Cardiac fibroblast (primary cell): ENCODE measurements at regions not wholly inside any gene's neighbourhood (a gene's known extent, or its start where the extent isn't known, plus 50 kb on each side); places are given as distances from the start of the nearest gene placed in this dataset.

Source experiments
- DNase-seq, 2 donors: peaks; one replicate each; pipeline versions ENCODE4 v3.0.0 to v3.0.0-alpha.2; 2010; ENCODE audit warnings: low read depth in 2 of 2
- H3K4me3 ChIP-seq, 2 donors: replicated peaks in 1 of 2; 1 replicate in 1 of 2; 2 replicates in 1 of 2; pipeline ENCODE4 v1.5.1; 2011; ENCODE audit warnings: low read depth in 2 of 2, low read length in 2 of 2, mild to moderate bottlenecking in 2 of 2, moderate library complexity in 1 of 2
- TF ChIP-seq, protein P1 (sequence below): IDR thresholded peaks from one replicate; pipeline ENCODE4 v1.5.1; 2011; ENCODE audit warnings: low read depth, mild to moderate bottlenecking, low read length, inconsistent platforms

DNA sequence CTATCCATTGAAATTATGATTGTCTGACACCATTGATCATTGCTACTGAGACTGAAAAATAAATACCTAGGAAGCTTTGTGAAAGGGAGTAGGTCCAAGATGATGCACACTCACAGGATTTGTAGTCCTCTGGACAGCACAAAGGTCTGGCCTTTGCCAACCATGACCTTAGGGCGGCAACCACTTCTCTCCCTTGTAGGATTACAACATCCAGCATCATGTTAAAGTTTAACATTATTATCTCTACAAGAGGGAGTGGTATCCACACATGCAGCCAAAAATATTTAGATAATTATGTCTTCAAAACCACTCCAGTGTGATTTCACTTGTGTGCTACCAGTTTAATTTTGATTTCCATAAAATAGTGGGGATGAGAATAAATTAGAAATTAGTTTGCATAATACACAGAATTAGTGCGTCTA lies 51.1 kb upstream of the NHSL1 start:
- no peak overlapping the region for H3K4me3 ChIP-seq
- no peak for DNase-seq
- TF ChIP-seq, protein P1, sequence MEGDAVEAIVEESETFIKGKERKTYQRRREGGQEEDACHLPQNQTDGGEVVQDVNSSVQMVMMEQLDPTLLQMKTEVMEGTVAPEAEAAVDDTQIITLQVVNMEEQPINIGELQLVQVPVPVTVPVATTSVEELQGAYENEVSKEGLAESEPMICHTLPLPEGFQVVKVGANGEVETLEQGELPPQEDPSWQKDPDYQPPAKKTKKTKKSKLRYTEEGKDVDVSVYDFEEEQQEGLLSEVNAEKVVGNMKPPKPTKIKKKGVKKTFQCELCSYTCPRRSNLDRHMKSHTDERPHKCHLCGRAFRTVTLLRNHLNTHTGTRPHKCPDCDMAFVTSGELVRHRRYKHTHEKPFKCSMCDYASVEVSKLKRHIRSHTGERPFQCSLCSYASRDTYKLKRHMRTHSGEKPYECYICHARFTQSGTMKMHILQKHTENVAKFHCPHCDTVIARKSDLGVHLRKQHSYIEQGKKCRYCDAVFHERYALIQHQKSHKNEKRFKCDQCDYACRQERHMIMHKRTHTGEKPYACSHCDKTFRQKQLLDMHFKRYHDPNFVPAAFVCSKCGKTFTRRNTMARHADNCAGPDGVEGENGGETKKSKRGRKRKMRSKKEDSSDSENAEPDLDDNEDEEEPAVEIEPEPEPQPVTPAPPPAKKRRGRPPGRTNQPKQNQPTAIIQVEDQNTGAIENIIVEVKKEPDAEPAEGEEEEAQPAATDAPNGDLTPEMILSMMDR = no peak

DNA sequence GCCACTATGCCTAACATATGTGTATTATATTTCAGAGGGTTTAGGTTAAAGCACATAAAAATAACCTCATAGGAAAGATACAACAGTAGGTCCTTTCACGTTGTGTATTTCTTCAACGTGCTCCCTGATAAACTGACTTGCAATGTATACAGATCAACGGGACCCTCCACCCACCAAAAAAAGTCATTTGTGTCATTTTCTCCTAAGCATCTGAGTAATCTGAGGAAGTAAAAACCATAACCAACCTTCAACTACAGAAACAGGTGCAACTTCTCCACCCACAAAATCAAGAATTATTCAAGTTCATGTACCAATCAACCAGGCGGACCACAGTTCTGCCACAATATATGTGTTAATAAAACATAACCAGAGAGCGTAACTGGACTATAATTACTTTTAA lies 54.9 kb upstream of the NHSL1 start:
- no peak for DNase-seq
- no peak overlapping the region for H3K4me3 ChIP-seq
- TF ChIP-seq, protein P1 = no peak

DNA sequence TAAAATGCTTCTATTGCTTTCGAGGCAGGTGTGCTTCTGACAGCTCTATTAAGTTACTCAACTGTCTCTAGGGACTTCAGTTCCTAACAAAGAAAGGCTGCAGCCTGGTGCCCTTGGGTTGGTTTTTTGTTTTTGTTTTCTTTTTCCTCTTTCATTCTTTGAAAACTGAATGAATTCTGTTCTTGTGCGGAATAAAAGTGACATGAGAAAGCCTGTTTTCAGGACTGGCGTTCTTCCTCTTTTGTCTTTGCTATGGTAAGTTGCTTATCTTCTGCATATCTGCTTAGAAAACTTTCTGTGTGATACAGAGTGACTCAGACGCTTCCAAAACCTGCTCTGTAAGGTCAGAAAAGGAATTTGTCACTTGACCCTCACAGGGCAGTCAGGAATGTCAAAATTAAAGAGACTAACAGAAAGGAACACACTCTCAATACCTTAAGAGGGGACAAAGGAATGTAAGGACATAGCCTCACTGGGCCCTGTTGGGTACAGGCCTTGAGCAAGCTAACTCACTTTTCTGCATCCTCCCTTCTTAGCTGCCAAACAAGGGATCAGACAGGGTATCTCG lies 56.2 kb upstream of the NHSL1 start:
- peak in 1 of 2 donors; percentile 52 for DNase-seq
- TF ChIP-seq, protein P1 = no peak

DNA sequence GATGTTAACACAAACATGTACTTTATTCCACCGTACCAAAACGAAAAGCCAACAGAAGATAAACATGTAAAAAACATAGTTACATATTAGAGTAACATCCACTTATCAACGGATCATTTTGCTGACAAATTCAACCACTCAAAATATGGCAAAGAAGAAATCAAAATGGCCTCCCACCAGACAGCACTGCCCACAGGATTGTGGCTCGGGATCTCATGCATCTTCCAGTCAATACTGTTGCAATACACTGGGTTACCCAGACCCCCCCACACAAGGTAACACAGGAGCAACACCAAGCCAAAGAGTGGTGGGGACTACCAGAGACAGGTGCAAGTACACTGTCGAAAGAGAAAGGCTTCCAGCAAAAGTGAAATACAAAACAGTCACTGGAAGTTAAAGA lies 57.9 kb upstream of the NHSL1 start:
- no peak for DNase-seq
- H3K4me3 ChIP-seq = no peak overlapping the region
- TF ChIP-seq, protein P1 = no peak

More for the DNA sequence above, 56.2 kb upstream of the NHSL1 start:
- H3K4me3 ChIP-seq = no peak overlapping the region

DNA sequence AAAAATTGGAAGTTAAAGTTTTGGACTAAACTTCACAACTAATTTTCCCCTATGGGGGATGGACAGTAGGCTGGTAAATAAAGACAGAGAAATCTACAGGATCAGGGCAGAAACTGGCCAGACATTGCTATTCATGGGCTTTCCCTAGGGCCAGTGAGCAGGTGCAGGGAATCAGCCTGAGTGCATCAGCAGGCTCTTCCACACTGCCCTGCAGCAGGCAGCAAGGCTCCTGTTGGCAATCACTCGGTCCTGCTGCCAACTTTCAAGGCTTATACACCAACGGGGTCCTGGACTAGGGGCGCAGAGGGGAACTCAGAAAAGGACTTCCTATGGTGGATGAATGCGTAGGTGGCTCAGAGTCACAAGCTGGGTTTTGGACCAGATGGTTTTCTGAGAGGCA lies 59.8 kb upstream of the NHSL1 start:
- no peak for DNase-seq
- H3K4me3 ChIP-seq = no peak overlapping the region
- TF ChIP-seq, protein P1 = no peak

DNA sequence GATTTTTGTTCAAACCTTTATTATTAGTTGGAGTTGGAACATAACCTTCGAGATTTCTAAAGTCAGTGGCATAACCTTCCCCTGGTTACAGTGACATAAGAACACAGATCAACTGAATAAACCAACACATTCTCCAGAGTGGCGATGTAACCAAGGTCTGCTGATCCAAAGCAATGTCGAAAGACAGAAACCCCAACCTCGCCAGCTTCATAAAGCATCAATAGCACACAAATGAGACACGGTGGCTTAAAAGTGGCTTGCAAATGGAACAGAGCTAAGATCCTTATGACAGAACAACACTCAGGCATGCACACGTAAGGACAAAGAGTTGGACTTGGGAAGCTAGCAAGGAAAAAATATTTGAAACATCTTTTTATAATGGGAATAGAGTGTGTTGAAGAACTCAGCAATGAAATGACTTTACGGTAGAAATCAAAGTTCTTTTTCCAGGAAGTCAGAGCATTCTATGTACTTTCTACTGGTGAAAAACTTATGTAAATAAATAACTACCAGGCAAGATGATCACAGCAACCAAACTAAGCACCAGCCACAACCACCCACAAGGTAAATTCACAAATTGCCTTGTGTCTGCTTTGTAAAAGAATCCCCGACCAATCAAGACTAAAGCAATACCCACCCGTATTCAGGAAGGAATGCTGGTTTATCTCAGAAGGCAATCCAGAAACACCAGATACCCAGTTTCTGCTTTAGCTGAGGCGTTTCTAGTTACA lies 61.0 kb upstream of the NHSL1 start:
- TF ChIP-seq, protein P1 = no peak
- no peak for DNase-seq
- H3K4me3 ChIP-seq = no peak overlapping the region
